Astrocyte of the spinal cord (primary cell): ENCODE measurements at regions not wholly inside any gene's neighbourhood (a gene's known extent, or its start where the extent isn't known, plus 50 kb on each side); places are given as distances from the start of the nearest gene placed in this dataset.

ENCODE experiments used
- DNase-seq: peaks from one replicate; pipeline ENCODE4 v3.0.0; 2011; ENCODE audit warnings: low read depth, low spot score
- H3K4me3 ChIP-seq: 2 replicates; pipeline ENCODE4 v1.5.1; 2011; ENCODE audit warnings: low read depth, mild to moderate bottlenecking, low read length, moderate library complexity
- in situ Hi-C: cut with HindIII; loops from 2 replicates; pipeline ENCODE4 v1.10.0; 2017; ENCODE audit warnings: low sequenced_read_pairs
- TF ChIP-seq, protein P1 (sequence below): IDR thresholded peaks from 2 replicates; pipeline ENCODE4 v1.5.1; 2012; ENCODE audit warnings: low read depth, mild to moderate bottlenecking, low read length, inconsistent platforms

DNA sequence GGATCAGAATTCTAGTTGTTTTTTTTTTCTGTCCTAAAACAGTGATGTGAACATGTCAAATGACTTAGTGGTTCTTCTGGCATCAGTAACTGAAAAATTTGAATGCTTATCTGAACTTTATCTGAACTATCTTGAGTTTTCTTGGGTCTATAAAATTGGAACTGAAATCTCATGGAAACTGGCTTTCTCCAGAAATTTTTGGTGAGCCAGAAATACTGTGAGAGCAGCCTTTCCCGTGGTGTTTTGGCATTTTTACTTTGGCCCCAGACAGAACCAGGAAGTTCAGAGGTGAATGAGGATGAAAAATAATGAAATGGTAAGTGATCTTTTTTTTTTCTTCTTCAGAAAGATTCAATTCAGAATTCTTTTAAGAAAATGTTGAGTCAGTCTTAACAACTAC, 89.5 kb upstream of the CCDC91 start:
- TF ChIP-seq, protein P1, sequence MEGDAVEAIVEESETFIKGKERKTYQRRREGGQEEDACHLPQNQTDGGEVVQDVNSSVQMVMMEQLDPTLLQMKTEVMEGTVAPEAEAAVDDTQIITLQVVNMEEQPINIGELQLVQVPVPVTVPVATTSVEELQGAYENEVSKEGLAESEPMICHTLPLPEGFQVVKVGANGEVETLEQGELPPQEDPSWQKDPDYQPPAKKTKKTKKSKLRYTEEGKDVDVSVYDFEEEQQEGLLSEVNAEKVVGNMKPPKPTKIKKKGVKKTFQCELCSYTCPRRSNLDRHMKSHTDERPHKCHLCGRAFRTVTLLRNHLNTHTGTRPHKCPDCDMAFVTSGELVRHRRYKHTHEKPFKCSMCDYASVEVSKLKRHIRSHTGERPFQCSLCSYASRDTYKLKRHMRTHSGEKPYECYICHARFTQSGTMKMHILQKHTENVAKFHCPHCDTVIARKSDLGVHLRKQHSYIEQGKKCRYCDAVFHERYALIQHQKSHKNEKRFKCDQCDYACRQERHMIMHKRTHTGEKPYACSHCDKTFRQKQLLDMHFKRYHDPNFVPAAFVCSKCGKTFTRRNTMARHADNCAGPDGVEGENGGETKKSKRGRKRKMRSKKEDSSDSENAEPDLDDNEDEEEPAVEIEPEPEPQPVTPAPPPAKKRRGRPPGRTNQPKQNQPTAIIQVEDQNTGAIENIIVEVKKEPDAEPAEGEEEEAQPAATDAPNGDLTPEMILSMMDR = no peak
- in situ Hi-C loops = no loop called here
- no peak for DNase-seq
- H3K4me3 ChIP-seq = no peak overlapping the region

DNA sequence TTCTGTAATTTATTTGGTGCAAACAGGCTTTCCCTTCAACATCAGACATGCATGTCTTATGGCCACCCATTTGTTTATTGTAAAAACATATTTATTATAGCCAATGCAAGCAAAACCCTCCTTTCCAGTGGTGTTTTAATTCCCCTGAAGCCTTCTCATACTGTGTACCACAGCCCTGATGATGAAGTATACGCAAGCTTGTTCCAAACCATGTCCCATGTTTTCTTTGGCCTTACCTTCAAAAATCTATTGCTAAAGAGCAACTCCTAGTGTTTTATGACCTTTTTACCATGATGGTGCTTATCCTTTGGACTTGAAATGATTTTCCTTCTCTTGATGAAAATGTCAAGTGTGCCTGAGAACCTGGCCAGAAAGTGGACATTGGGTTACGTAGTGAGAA, 85.9 kb upstream of the CCDC91 start:
- in situ Hi-C loops = no loop called here
- TF ChIP-seq, protein P1 = no peak
- no peak overlapping the region for H3K4me3 ChIP-seq
- DNase-seq = peak; percentile 55

DNA sequence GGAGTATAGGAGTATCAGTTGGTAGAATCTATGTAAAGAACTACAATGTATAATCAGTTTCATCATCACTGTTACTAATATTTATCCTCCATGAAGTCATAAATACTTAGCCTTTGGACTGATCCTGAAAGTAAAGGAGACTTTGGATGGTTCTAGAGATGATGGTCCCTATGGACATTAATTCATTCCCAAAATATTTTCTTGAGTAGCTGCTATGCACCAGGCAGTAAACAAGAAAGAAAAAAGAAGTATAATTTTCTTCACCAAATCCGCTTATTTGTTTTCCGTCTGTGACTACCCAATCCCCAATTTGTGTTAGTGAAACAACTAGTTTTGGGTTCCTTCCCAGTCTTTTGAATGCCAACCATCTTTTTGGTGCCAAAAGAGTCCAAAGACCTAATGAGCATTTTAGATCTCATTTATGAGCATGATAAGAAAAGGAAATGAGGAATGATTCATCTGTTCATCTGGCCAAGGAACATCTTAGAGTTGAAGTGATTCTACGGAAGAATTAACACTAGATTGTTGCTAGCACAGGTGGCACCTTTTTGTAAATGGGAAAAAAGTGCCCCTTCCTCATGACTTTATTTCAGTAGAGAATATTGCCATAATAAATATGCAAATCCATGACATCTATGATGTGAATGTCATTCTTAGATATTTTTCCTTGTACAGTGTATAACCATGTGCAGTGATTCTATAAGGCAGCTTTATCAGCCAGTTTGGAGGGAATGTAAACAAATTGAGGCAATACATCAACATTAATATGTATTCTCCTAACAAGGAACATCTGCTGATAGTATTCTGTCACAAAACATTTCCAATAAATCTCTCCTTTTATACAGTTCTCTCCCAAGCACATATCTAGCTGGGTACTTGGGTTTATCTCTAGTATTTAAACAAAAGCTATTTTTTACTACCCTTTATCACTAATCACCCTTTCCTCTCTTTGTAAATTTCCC, 85.1 kb upstream of the CCDC91 start:
- in situ Hi-C loops = no loop called here
- TF ChIP-seq, protein P1 = no peak
- H3K4me3 ChIP-seq = no peak overlapping the region
- DNase-seq = no peak

DNA sequence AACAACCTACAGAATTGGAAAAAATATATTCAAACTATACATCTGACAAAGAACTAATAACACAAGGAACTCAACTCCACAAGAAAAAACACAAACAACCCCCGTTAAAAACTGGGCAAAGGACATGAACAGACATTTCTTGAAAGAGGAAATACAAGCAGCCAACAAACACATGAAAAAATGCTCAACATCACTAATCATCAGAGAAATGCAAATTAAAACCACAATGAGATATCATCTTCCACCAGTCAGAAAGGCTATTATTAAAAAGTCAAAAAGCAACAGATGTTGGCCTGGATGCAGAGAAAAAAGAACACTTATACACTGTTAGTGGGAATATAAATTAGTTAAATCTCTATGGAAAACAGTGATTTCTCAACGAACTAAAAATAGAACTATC, 82.6 kb upstream of the CCDC91 start:
- no peak overlapping the region for H3K4me3 ChIP-seq
- TF ChIP-seq, protein P1 = no peak
- in situ Hi-C loops = no loop called here
- no peak for DNase-seq

DNA sequence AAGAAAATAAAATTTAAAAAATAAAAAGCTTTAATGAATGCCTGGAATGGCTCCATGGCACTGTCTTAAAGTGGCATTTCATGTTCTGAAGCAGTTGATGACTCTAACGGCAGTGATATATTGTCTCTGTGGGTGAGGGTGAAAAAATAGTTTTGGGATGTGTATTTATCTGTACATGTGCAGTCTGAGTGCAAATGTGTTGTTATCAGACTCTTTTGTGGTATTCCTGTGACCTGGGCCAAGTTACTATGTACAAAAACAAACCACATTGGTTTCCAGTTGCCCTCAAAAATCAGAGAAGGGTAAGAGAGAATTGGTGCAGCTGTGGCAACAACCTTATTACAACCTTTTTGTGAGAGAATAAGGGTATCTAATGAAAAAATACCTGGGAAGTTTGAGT, 81.7 kb upstream of the CCDC91 start:
- H3K4me3 ChIP-seq = no peak overlapping the region
- TF ChIP-seq, protein P1 = no peak
- in situ Hi-C loops = no loop called here
- DNase-seq = peak; percentile 77

DNA sequence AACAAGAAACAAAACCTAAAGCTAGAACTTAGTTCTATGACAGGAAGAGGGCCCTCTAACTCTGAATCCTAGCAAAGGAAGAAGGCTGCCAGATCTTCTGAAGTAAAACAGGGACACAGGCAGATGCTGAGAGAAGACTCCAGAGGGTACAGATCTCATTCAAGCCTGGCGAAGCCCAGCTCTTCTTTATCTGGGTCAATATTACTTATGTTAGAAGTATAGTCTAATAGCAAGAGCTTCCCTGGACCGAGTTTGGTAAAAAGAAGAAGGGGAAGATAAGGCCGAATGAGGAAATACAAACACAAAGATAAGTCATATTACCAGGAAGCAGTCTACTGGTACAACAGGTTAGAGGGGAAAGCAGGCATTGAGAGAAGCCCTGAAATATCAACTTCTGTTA, 79.9 kb upstream of the CCDC91 start:
- TF ChIP-seq, protein P1 = no peak
- in situ Hi-C loops = no loop called here
- H3K4me3 ChIP-seq = no peak overlapping the region
- no peak for DNase-seq
